K562 (cell line): ENCODE measurements at regions not wholly inside any gene's neighbourhood (a gene's known extent, or its start where the extent isn't known, plus 50 kb on each side); places are given as distances from the start of the nearest gene placed in this dataset.
A peak's percentile ranks its signal among the peaks of the same experiment; 100 is the strongest.

Experiments
- CEBPG ChIP-seq, 3 experiments: fragments of 200-800 bp in 1 of 3; sonication (Bioruptor generic) in 1 of 3; sonication (generic) in 1 of 3; formaldehyde crosslinking in 1 of 3; IDR thresholded peaks in 2 of 3; conservative IDR thresholded peaks in 1 of 3; 2 replicates each; pipeline versions ENCODE4 v1.6.1 to v1.8.0; 2016 to 2022; ENCODE audit warnings: missing compliant biosample characterization in 2 of 3, missing genetic modification characterization in 2 of 3, mild to moderate bottlenecking in 1 of 3, missing genetic modification reagents in 1 of 3
- CREM ChIP-seq: IDR thresholded peaks from 2 replicates; pipeline ENCODE4 v1.6.1; 2014; ENCODE audit warnings: antibody characterized with exemption, low read depth
- E2F8 ChIP-seq: fragments of 450-650 bp; IDR thresholded peaks from 2 replicates; pipeline ENCODE4 v1.7.1; 2018; ENCODE audit warnings: mild to moderate bottlenecking, low read depth; ENCODE audit not compliant: partially characterized antibody
- ELF1 ChIP-seq: fragments of 200-800 bp; sonication (Bioruptor generic); IDR thresholded peaks from 2 replicates; pipeline ENCODE4 v1.6.1; 2016; ENCODE audit warnings: missing genetic modification characterization, missing compliant biosample characterization
- ETV1 ChIP-seq: fragments of 450-650 bp; conservative IDR thresholded peaks from 2 replicates; pipeline ENCODE4 v1.6.1; 2016; ENCODE audit warnings: missing genetic modification characterization, control low read depth, low read depth, missing compliant biosample characterization
- HMGN3 ChIP-seq: IDR thresholded peaks from 2 replicates; pipeline ENCODE4 v1.6.1; 2011; ENCODE audit warnings: borderline replicate concordance, low read depth, mild to moderate bottlenecking, mixed read lengths, low read length; ENCODE audit not compliant: insufficient read length; ENCODE audit errors: extremely low read depth
- HNRNPLL ChIP-seq: fragments of 200-400 bp; formaldehyde crosslinking; IDR thresholded peaks from 2 replicates; pipeline ENCODE4 v1.6.1; 2017; ENCODE audit warnings: low read length, low read depth, mild to moderate bottlenecking; ENCODE audit not compliant: poor library complexity, severe bottlenecking
- MAZ ChIP-seq, 2 experiments: fragments of 450-650 bp in 1 of 2; sonication (generic) in 1 of 2; formaldehyde crosslinking; IDR thresholded peaks in 1 of 2; conservative IDR thresholded peaks in 1 of 2; 2 replicates each; pipeline versions ENCODE4 v1.4.0 to v1.5.0; 2020; ENCODE audit warnings: mild to moderate bottlenecking in 1 of 2, missing genetic modification reagents in 1 of 2
- NKRF ChIP-seq: fragments of 450-650 bp; IDR thresholded peaks from 2 replicates; pipeline ENCODE4 v1.6.1; 2016; ENCODE audit warnings: borderline replicate concordance
- RAD21 ChIP-seq, 2 experiments: fragments of 250-450 bp in 1 of 2; fragments of 450-650 bp in 1 of 2; sonication (Bioruptor Pico) in 1 of 2; formaldehyde crosslinking in 1 of 2; IDR thresholded peaks in 1 of 2; conservative IDR thresholded peaks in 1 of 2; 2 replicates each; pipeline versions ENCODE4 v1.4.0 to v1.8.0; 2020 to 2022; ENCODE audit warnings: mild to moderate bottlenecking in 2 of 2, moderate library complexity in 1 of 2
- RB1 ChIP-seq: fragments of 450-650 bp; IDR thresholded peaks from 2 replicates; pipeline ENCODE4 v1.6.1; 2017; ENCODE audit warnings: low read depth, mild to moderate bottlenecking
- RBBP5 ChIP-seq: fragments of 200-600 bp; sonication (generic); IDR thresholded peaks from 2 replicates; pipeline ENCODE4 v1.6.1; 2012; ENCODE audit warnings: borderline replicate concordance, mild to moderate bottlenecking, low read length, control low read depth, inconsistent platforms; ENCODE audit not compliant: insufficient read depth, poor library complexity, severe bottlenecking
- RCOR1 ChIP-seq, 2 experiments: IDR thresholded peaks; 2 replicates each; pipeline ENCODE4 v1.6.1; 2012; ENCODE audit warnings: low read depth in 2 of 2, low read length in 2 of 2, borderline replicate concordance in 1 of 2, improper control_type of control experiment in 1 of 2
- SMARCC2 ChIP-seq: fragments of 450-650 bp; IDR thresholded peaks from 2 replicates; pipeline ENCODE4 v1.6.1; 2017; ENCODE audit warnings: antibody characterized with exemption, moderate library complexity, mild to moderate bottlenecking, low read depth
- STAG1 ChIP-seq: sonication (generic); formaldehyde crosslinking; IDR thresholded peaks from 2 replicates; pipeline ENCODE4 v1.5.0; 2020; ENCODE audit warnings: missing genetic modification reagents, borderline replicate concordance
- TRIM24 ChIP-seq, 2 experiments: fragments of 450-650 bp; IDR thresholded peaks; 2 replicates each; pipeline ENCODE4 v1.6.1; 2016
- TRIM25 ChIP-seq: fragments of 450-650 bp; IDR thresholded peaks from 2 replicates; pipeline ENCODE4 v1.7.0; 2016; ENCODE audit warnings: borderline replicate concordance
- U2AF2 ChIP-seq: fragments of 200-400 bp; formaldehyde crosslinking; optimal IDR thresholded peaks from 2 replicates; pipeline ENCODE3; 2017; ENCODE audit warnings: low read depth, mild to moderate bottlenecking, low read length

- TF ChIP-seq HNRNPLL (peak; percentile 67), SMARCC2 (no peak), RBBP5 (peak; percentile 61), TRIM24 (IDR thresholded peaks at IDR 0.05) (0 out of 4 replicates have a peak, but pooled peaks of 1 of the 2 experiments have one; percentile 3), ETV1 (tag) (peak; percentile 57), TRIM25 (no peak), HMGN3 (peak; percentile 59), RAD21 (CRISPR knock-in tag; conservative IDR thresholded peaks at IDR 0.05 in 1 of 2, IDR thresholded peaks at IDR 0.05 in 1 of 2) (peak; percentile 76 to 84), CREM (peak; percentile 50), STAG1 (peak; percentile 49; the same call in 1 of the 2 replicates), U2AF2 (no peak), RB1 (peak; percentile 63; the same call in 1 of the 2 replicates), MAZ (CRISPR knock-in tag; conservative IDR thresholded peaks at IDR 0.05 in 1 of 2, IDR thresholded peaks at IDR 0.05 in 1 of 2) (peak; percentile 32 to 84; a peak in 2 of 4 replicates), ELF1 (tag) (peak; percentile 85), RCOR1 (IDR thresholded peaks at IDR 0.05; ENCODE audit: borderline replicate concordance in 1 of 2, low read depth in 2 of 2, low read length in 2 of 2) (0 out of 4 replicates have a peak, but pooled peaks of 1 of the 2 experiments have one; percentile 29), NKRF (peak; percentile 20; the same call in 1 of the 2 replicates), CEBPG (CRISPR knock-in tag; IDR thresholded peaks at IDR 0.05) (0 out of 2 replicates have a peak, but pooled peaks have one; percentile 6), CEBPG (tag; conservative IDR thresholded peaks at IDR 0.05 in 1 of 2, IDR thresholded peaks at IDR 0.05 in 1 of 2) (no peak), E2F8 (peak; percentile 86)
Observed at GRCh38 chrX:55160685-55161552, 59.2 kb upstream of the PAGE5 start (continued).
